Cardiac fibroblast (primary cell): ENCODE measurements at regions not wholly inside any gene's neighbourhood (a gene's known extent, or its start where the extent isn't known, plus 50 kb on each side); places are given as distances from the start of the nearest gene placed in this dataset.
"Not testable (repeated sequence)": the region's sequence is repeated elsewhere in the genome, so short reads cannot be mapped to it uniquely, and the experiment has no call there.

ENCODE experiments used
- DNase-seq, 2 donors: peaks; one replicate each; pipeline versions ENCODE4 v3.0.0 to v3.0.0-alpha.2; 2010; ENCODE audit warnings: low read depth in 2 of 2
- H3K4me3 ChIP-seq, 2 donors: replicated peaks in 1 of 2; 1 replicate in 1 of 2; 2 replicates in 1 of 2; pipeline ENCODE4 v1.5.1; 2011; ENCODE audit warnings: low read depth in 2 of 2, low read length in 2 of 2, mild to moderate bottlenecking in 2 of 2, moderate library complexity in 1 of 2
- TF ChIP-seq, protein P1 (sequence below): IDR thresholded peaks from one replicate; pipeline ENCODE4 v1.5.1; 2011; ENCODE audit warnings: low read depth, mild to moderate bottlenecking, low read length, inconsistent platforms

DNA sequence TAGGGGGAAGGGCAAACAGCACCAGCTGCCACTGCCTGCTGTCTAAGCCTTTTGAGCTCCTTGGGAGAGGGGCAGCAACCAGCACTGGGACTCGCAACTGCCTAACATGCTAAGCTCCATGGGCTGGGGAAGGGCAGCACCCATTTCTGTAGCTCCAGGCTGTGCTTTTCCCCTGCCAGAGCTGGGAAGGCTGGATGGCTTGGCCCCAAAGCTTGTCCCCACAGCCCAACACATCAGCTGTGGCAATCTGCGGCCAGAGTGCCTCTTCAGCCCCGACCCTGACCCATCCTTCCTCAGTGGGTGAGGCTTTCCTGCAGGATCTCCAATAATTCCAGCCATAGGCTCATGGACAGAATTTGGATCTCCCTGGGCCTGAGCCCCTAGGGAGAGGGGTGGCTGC, 551.3 kb downstream of the TMEM135 start:
- no peak overlapping the region for H3K4me3 ChIP-seq
- DNase-seq = no peak
- TF ChIP-seq, protein P1, sequence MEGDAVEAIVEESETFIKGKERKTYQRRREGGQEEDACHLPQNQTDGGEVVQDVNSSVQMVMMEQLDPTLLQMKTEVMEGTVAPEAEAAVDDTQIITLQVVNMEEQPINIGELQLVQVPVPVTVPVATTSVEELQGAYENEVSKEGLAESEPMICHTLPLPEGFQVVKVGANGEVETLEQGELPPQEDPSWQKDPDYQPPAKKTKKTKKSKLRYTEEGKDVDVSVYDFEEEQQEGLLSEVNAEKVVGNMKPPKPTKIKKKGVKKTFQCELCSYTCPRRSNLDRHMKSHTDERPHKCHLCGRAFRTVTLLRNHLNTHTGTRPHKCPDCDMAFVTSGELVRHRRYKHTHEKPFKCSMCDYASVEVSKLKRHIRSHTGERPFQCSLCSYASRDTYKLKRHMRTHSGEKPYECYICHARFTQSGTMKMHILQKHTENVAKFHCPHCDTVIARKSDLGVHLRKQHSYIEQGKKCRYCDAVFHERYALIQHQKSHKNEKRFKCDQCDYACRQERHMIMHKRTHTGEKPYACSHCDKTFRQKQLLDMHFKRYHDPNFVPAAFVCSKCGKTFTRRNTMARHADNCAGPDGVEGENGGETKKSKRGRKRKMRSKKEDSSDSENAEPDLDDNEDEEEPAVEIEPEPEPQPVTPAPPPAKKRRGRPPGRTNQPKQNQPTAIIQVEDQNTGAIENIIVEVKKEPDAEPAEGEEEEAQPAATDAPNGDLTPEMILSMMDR = no peak

DNA sequence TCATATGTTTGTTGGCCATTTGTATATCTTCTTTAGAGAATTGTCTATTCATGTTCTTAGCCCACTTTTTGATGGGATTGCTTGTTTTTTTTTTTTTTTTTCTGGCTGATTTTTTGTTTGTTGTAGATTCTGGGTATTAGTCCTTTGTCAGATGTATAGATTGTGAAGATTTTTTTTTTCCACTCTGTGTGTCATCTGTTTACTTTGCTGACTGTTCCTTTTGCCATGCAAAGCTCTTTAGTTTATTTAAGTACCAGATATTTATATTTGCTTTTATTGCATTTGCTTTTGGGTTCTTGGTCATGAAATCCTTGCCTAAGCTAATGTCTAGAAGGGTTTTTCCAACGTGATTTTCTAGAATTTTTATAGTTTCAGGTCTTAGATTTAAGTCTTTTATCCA, 547.9 kb downstream of the TMEM135 start:
- not testable (repeated sequence) for DNase-seq

DNA sequence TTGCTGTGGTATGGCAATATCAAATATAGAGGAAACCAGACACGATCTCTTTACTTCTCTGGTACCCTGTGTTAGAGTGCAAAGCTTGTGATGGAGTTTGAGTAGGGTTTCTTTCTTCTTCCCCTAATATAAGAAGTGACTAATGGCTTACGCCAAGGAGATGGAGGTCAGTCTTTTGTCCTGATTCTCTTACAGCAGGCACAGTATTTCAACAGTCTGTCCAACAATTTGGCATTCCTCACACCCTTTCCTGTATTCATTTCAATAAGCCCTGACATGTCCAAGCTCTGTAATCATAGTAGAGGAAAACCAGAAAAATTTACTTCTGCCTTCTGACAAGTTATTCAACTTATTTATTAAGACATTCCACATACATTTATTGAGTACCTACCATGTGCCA, 546.2 kb downstream of the TMEM135 start:
- TF ChIP-seq, protein P1 = no peak
- no peak for DNase-seq
- H3K4me3 ChIP-seq = no peak overlapping the region

More for the DNA sequence above, 547.9 kb downstream of the TMEM135 start:
- not testable (repeated sequence) for H3K4me3 ChIP-seq

DNA sequence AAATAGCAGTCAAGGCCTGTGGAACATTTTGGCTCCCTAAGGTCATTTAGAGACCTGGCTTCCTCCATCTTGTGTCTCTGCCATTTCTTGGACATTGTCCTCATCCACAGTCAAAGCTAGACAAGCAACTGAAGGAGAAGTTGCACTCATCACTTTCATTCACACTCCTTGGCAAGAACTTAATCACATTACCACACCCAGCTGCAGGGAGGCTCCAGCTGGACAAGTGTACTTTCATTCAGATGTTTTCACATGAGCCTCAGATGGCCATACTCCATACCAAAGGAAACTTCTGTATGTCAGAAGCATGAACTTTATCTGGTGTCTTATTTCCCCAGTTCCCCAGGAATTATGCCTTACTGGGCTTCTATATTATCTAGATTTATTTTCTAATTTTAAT, 537.4 kb downstream of the TMEM135 start:
- DNase-seq = no peak
- TF ChIP-seq, protein P1 = no peak
- no peak overlapping the region for H3K4me3 ChIP-seq

DNA sequence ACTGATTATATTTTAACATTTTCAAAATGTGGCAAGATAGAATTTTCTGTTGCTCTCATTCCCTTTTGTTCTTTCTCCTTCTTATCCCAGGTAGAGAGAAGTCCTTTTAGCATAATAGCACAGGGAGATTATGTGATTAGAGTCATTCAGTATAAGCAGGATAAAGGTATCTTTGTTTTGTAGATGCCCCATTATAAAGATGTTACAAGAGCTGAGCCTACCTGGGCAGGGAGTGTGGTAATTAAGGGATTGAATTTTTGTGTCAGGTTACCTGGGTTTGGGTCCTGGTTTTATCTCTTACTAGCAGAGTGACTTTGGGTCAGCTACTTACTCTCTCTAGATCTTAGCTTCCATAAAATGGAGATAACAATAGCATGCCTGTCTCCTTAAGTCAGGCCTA, 536.5 kb downstream of the TMEM135 start:
- H3K4me3 ChIP-seq = no peak overlapping the region
- no peak for DNase-seq
- TF ChIP-seq, protein P1 = no peak

DNA sequence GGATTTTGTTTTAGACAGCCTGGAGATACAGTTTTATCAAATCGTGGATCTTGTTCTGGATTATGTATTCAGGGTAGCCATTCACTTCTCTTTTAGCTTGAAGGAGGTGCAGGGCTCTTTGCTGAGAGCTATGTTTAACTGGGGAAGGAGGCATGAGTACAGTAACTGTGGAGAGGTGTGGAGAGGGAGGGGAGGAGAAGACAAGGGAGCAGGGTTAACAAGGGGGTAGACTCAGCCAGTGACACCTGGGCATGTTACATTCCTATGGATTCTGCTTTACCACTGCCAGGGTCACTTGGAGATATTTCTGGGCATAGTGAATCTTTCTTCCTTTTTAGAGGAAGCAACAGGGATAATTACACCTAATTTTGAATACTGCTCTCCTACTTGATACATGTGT, 536.0 kb downstream of the TMEM135 start:
- no peak for DNase-seq
- H3K4me3 ChIP-seq = no peak overlapping the region
- TF ChIP-seq, protein P1 = no peak

DNA sequence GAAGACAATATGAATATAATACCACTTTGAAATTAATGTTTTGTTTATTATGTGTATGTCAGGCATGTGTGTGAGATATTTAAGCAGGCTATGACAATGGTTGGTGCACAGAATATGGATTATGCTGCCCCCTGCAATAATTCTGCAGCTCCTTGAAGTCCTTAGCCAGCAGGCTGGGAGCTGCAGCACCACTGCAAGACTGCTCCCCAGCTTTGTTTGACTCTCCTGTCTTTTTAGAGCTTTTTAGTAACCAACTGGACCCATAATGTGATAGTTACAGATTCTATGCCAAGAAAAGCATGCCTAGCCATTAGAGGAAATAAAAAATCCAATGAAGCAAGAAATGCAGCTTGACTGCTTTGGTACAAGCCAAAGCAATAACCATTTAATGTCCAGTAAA, 535.1 kb downstream of the TMEM135 start:
- no peak overlapping the region for H3K4me3 ChIP-seq
- no peak for DNase-seq
- TF ChIP-seq, protein P1 = no peak

DNA sequence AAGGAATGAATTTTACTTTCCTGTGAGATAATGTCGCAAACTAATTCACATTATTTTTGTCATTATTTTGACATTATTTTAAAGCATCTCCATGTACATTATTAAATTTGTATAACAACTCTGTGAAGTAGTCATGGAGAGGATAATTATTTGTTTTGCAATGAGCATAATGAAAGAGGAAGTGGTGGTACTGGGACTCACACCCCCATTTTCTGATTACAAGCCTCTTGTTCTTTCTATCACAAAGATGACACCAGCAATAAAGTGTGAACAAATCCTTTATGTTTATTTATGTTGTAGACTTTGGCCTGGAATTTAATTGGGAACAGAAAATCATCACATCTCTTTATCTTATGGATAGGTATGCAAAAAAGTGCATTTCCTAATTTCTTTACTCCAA, 522.6 kb downstream of the TMEM135 start:
- TF ChIP-seq, protein P1 = no peak
- DNase-seq = no peak
- H3K4me3 ChIP-seq = no peak overlapping the region

DNA sequence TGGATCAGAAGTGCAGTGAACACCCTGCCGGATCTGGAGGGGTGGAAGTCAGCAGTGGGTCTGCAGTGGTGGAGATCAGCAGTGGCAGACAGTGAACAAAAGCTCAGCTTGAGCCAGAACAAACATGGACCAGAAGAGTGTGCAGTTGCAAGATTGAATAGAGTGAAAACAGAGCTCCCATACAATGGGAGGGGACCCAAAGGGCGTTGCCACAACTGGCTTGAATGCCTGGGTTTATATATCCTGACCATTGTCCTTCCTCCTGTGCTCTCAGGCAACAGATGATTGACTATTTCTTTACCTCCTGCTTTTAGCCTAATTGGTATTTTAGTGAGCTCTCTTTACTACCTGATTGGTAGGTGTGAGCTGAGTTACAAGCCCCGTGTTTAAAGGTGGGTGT, 522.1 kb downstream of the TMEM135 start:
- DNase-seq, H3K4me3 ChIP-seq: not testable (repeated sequence)
